ENCODE measurements at regions not wholly inside any gene's neighbourhood (a gene's known extent, or its start where the extent isn't known, plus 50 kb on each side); places are given as distances from the start of the nearest gene placed in this dataset.

DNA sequence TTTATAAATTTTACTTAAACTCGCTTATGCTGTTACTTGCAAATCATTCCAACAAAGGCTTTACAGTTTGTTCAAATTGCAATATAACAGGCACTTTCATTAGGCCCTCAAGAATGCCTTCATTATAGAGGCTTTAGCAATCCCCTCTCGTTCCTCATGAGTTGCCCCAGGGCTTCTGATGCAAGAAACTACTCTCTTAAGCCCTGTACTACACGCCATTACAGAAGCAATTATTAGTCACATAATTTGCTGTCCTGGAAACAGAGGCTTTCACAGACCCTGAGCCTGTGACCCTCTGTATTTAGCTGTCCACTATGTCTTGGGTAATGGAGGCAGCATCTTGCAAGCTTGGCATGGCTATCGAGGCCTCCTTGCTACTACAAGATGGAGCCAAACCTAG lies 965.9 kb upstream of the DIAPH2 start:
- TF ChIP-seq FOXP2 (optimal IDR thresholded peaks at IDR 0.05; ENCODE audit: borderline replicate concordance, extremely low read depth, extremely low read length, insufficient read depth) (no peak), SIN3A (IDR thresholded peaks at IDR 0.05; ENCODE audit: borderline replicate concordance, insufficient read depth, low read length) (no peak), TAF1 (IDR thresholded peaks at IDR 0.05; ENCODE audit: borderline replicate concordance, insufficient read depth, low read length) (no peak)

GRCh38 chrX:95721011-95721410 lies 963.6 kb upstream of the DIAPH2 start:
- no peak for TF ChIP-seq TAF1 (IDR thresholded peaks at IDR 0.05; ENCODE audit: borderline replicate concordance, insufficient read depth, low read length)
- no peak for TF ChIP-seq SIN3A (IDR thresholded peaks at IDR 0.05; ENCODE audit: borderline replicate concordance, insufficient read depth, low read length)
- no peak for TF ChIP-seq POLR2AphosphoS5 (IDR thresholded peaks at IDR 0.05; ENCODE audit: low read depth, low read length)
- TF ChIP-seq FOXP2 (optimal IDR thresholded peaks at IDR 0.05; ENCODE audit: borderline replicate concordance, extremely low read depth, extremely low read length, insufficient read depth) = no peak
- no peak for TF ChIP-seq REST (IDR thresholded peaks at IDR 0.05; ENCODE audit: insufficient read depth in 1 of 2, low read depth in 2 of 2, low read length in 2 of 2)

GRCh38 chrX:95728446-95728845 lies 956.2 kb upstream of the DIAPH2 start:
- TF ChIP-seq REST (IDR thresholded peaks at IDR 0.05; ENCODE audit: insufficient read depth in 1 of 2, low read depth in 2 of 2, low read length in 2 of 2) (no peak), POLR2AphosphoS5 (IDR thresholded peaks at IDR 0.05; ENCODE audit: low read depth, low read length) (no peak), SIN3A (IDR thresholded peaks at IDR 0.05; ENCODE audit: borderline replicate concordance, insufficient read depth, low read length) (no peak), TAF1 (IDR thresholded peaks at IDR 0.05; ENCODE audit: borderline replicate concordance, insufficient read depth, low read length) (no peak), FOXP2 (optimal IDR thresholded peaks at IDR 0.05; ENCODE audit: borderline replicate concordance, extremely low read depth, extremely low read length, insufficient read depth) (no peak)

- TF ChIP-seq TAF1 (IDR thresholded peaks at IDR 0.05; ENCODE audit: borderline replicate concordance, insufficient read depth, low read length) (no peak), FOXP2 (optimal IDR thresholded peaks at IDR 0.05; ENCODE audit: borderline replicate concordance, extremely low read depth, extremely low read length, insufficient read depth) (no peak), SIN3A (IDR thresholded peaks at IDR 0.05; ENCODE audit: borderline replicate concordance, insufficient read depth, low read length) (no peak), POLR2AphosphoS5 (IDR thresholded peaks at IDR 0.05; ENCODE audit: low read depth, low read length) (no peak), REST (IDR thresholded peaks at IDR 0.05; ENCODE audit: insufficient read depth in 1 of 2, low read depth in 2 of 2, low read length in 2 of 2) (no peak)
Observed at GRCh38 chrX:95729401-95729800, 955.2 kb upstream of the DIAPH2 start.

GRCh38 chrX:95733426-95733825 lies 951.2 kb upstream of the DIAPH2 start:
- TF ChIP-seq REST (IDR thresholded peaks at IDR 0.05; ENCODE audit: insufficient read depth in 1 of 2, low read depth in 2 of 2, low read length in 2 of 2) (no peak), TAF1 (IDR thresholded peaks at IDR 0.05; ENCODE audit: borderline replicate concordance, insufficient read depth, low read length) (no peak)
